ENCODE measurements at regions not wholly inside any gene's neighbourhood (a gene's known extent, or its start where the extent isn't known, plus 50 kb on each side); places are given as distances from the start of the nearest gene placed in this dataset.
A peak's percentile ranks its signal among the peaks of the same experiment; 100 is the strongest.

DNA sequence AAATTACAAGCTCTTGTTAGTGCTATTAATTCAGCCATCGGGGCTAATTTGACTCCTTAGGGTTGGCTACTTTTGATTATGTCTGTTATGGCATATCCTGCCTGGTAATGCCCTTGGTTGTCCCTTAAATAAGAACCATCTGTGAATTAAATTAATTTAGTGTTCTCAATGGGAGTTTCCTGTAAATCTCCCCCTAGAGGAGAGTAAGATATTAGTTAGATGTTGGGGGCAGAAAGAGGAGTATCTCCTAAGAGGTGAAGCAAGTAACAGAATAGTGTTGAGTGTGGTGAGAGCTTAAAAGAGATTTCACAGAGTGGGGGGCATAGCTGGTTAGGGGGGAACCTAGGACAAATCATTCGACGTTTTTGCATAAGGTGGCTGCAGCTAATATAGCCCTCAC is 1126.9 kb downstream of the JRKL start:
- ChIA-PET POLR2A (interaction anchor here (0.6 kb wide), 2 partner anchors 551 to 1959 kb away, joined by 3 read pairs; no protein-coding TSS in a partner anchor), CTCF (ENCODE audit: low intra/inter-chr PET ratio) (no interaction called here)
- H3K27ac ChIP-seq (ENCODE audit: extremely low read depth, low read depth, low read length): no peak overlapping the region
- 0% methylated on average over 3 of the region's 3 CpGs for WGBS (ENCODE audit: insufficient coverage, low coverage, missing lambda C conversion rate)
- H3K9me3 ChIP-seq (replicated peaks; ENCODE audit: control insufficient read depth, insufficient read depth, low read depth, low read length): no peaks in the 10 kb centered on the region
- no peaks in the 10 kb centered on the region for H3K9me1 ChIP-seq (ENCODE audit: control insufficient read depth, insufficient read depth, low read length)
- in situ Hi-C loops (cut with MboI): no loop called here
- no peaks in the 10 kb centered on the region for H4K20me1 ChIP-seq (replicated peaks; ENCODE audit: control insufficient read depth, insufficient read depth, low read length)
- peak in 1 of 4 experiments; percentile 8 for DNase-seq (ENCODE audit: extremely low read depth in 1 of 4, low spot score in 3 of 4)
- ATAC-seq: no peak
- H3K4me3 ChIP-seq: no peak overlapping the region
- no peaks in the 10 kb centered on the region for H3K79me2 ChIP-seq (ENCODE audit: control insufficient read depth, insufficient read depth, low read length)
- no peaks in the 10 kb centered on the region for H3K36me3 ChIP-seq (ENCODE audit: control insufficient read depth, insufficient read depth, low read length)
- no peak overlapping the region for H3K4me2 ChIP-seq (ENCODE audit: insufficient read depth, low read length)
- no peaks in the 10 kb centered on the region for H3K4me1 ChIP-seq (replicated peaks in 1 of 2; ENCODE audit: control insufficient read depth in 2 of 2, insufficient read depth in 2 of 2, low read length in 2 of 2)
- no TSS peak for BruUV-seq (replicated peaks)
- no peak overlapping the region for H2AFZ ChIP-seq (ENCODE audit: low read depth, low read length)
- no peak overlapping the region for H3K9ac ChIP-seq (ENCODE audit: insufficient read depth in 1 of 2, low read depth in 2 of 2, low read length in 2 of 2)
- FAIRE-seq: no peak
- intact Hi-C loops (cut with micrococcal nuclease): no loop called here
- H3K27me3 ChIP-seq (ENCODE audit: control insufficient read depth in 2 of 2, insufficient read depth in 2 of 2, low read length in 2 of 2): no peaks in the 10 kb centered on the region
- TF ChIP-seq HMGN3 (IDR thresholded peaks at IDR 0.05; ENCODE audit: borderline replicate concordance, extremely low read depth, insufficient read length, low read depth, low read length) (no peak), CTCF (IDR thresholded peaks at IDR 0.05 in 2 of 3, conservative IDR thresholded peaks at IDR 0.05 in 1 of 3; ENCODE audit: insufficient read depth in 2 of 3, low read depth in 1 of 3, low read length in 3 of 3) (no peak), THAP12 (CRISPR knock-in tag; IDR thresholded peaks at IDR 0.05) (no peak), NCOA6 (IDR thresholded peaks at IDR 0.05) (no peak), SRSF9 (IDR thresholded peaks at IDR 0.05; ENCODE audit: borderline replicate concordance, low read depth, low read length) (no peak), SMAD2 (IDR thresholded peaks at IDR 0.05; ENCODE audit: low read depth, low read length) (no peak), SMARCE1 (IDR thresholded peaks at IDR 0.05) (no peak), RBM39 (optimal IDR thresholded peaks at IDR 0.05; ENCODE audit: low read depth, low read length) (no peak), RBM15 (IDR thresholded peaks at IDR 0.05; ENCODE audit: insufficient read depth, low read length) (no peak), TFAP4 (CRISPR knock-in tag; IDR thresholded peaks at IDR 0.05; ENCODE audit: borderline replicate concordance) (no peak), BHLHE40 (IDR thresholded peaks at IDR 0.05; ENCODE audit: low read length) (no peak), ZNF436 (CRISPR knock-in tag; IDR thresholded peaks at IDR 0.05) (no peak)
- TF ChIP-seq, protein P1, sequence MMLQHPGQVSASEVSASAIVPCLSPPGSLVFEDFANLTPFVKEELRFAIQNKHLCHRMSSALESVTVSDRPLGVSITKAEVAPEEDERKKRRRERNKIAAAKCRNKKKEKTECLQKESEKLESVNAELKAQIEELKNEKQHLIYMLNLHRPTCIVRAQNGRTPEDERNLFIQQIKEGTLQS (IDR thresholded peaks at IDR 0.05): no peak
- TF ChIP-seq, protein P1 (CRISPR knock-in tag; conservative IDR thresholded peaks at IDR 0.05): no peak

Data from K562 (cell line).